HCT116 (cell line): ENCODE measurements at regions not wholly inside any gene's neighbourhood (a gene's known extent, or its start where the extent isn't known, plus 50 kb on each side); places are given as distances from the start of the nearest gene placed in this dataset.

Experiments used
- ATAC-seq: fragments of 200-7000 bp; cut with Tn5 transposase; 2 replicates; pipeline ENCODE4 v1.9.1; 2020; ENCODE audit warnings: mild to moderate bottlenecking, moderate library complexity
- BruUV-seq: library from RNA; stranded (reverse); fragments of 400-500 nt; replicated peaks from 2 replicates; lab custom pipeline; 2021; lab: Mats Ljungman, UMichigan
- CTCF ChIA-PET: fragments of 300-600 bp; sonication (Branson Sonifier 250); formaldehyde crosslinking; loops from one replicate; lab custom pipeline; 2021; ENCODE audit warnings: antibody characterized with exemption; lab: Charles Lee
- POLR2A ChIA-PET: fragments of 300-600, 350-600 bp; sonication (Branson Sonifier 250); formaldehyde crosslinking; loops from one replicate; lab custom pipeline; 2021; ENCODE audit warnings: antibody characterized with exemption; lab: Charles Lee
- RAD21 ChIA-PET, 2 experiments: fragments of 300-600 bp; sonication (Branson Sonifier 250); formaldehyde crosslinking; loops; one replicate each; lab custom pipeline; 2023; ENCODE audit warnings: low total read pairs in 2 of 2; ENCODE audit not compliant: uncharacterized antibody in 2 of 2, unreplicated experiment in 2 of 2, low non-redundant PET in 1 of 2; lab: Charles Lee
- DNase-seq: peaks from one replicate; pipeline ENCODE4 v3.0.0-alpha.2; 2010; ENCODE audit warnings: low read depth, low spot score
- H2AFZ ChIP-seq: fragments of 200-600 bp; shearing (Covaris generic), sonication (generic); 2 replicates; pipeline ENCODE4 v1.6.1; 2017; ENCODE audit warnings: low read depth, mixed run types, mixed read lengths, antibody characterized with exemption, low read length; ENCODE audit not compliant: poor library complexity, severe bottlenecking
- H3K27ac ChIP-seq: 2 replicates; pipeline ENCODE4 v1.5.1; 2012; ENCODE audit warnings: low read depth, low read length
- H3K27me3 ChIP-seq: fragments of 200-600 bp; sonication (generic); 2 replicates; pipeline ENCODE4 v1.6.1; 2016; ENCODE audit warnings: mixed run types, low read length, mixed read lengths; ENCODE audit not compliant: insufficient read depth
- H3K36me3 ChIP-seq, 2 experiments: fragments of 200-500 bp in 1 of 2; fragments of 200-600 bp in 1 of 2; sonication (Bioruptor generic) in 1 of 2; sonication (generic) in 1 of 2; 2 replicates each; pipeline versions ENCODE4 v1.5.1 to v1.6.1; 2014 to 2016; ENCODE audit warnings: low read length in 2 of 2, inconsistent platforms in 1 of 2, mixed read lengths in 1 of 2, mixed run types in 1 of 2; ENCODE audit not compliant: insufficient read depth in 2 of 2, control insufficient read depth in 1 of 2
- H3K4me1 ChIP-seq, 2 experiments: fragments of 200-600 bp in 1 of 2; sonication (generic) in 1 of 2; 2 replicates each; pipeline versions ENCODE4 v1.5.1 to v1.6.1; 2012 to 2017; ENCODE audit warnings: low read length in 2 of 2, inconsistent platforms in 1 of 2, mild to moderate bottlenecking in 1 of 2, mixed read lengths in 1 of 2, mixed run types in 1 of 2, moderate library complexity in 1 of 2; ENCODE audit not compliant: insufficient read depth in 2 of 2, control insufficient read depth in 1 of 2
- H3K4me2 ChIP-seq: fragments of 200-600 bp; sonication (generic); 2 replicates; pipeline ENCODE4 v1.6.1; 2017; ENCODE audit warnings: mixed run types, low read length, mixed read lengths
- H3K4me3 ChIP-seq, 2 experiments: fragments of 200-600 bp in 1 of 2; sonication (generic) in 1 of 2; replicated peaks in 1 of 2; 2 replicates each; pipeline ENCODE4 v1.5.1; 2011 to 2016; ENCODE audit warnings: low read length in 2 of 2, control low read depth in 1 of 2, low read depth in 1 of 2, mild to moderate bottlenecking in 1 of 2, mixed read lengths in 1 of 2, mixed run types in 1 of 2
- H3K79me2 ChIP-seq: fragments of 200-600 bp; sonication (generic); 2 replicates; pipeline ENCODE4 v1.6.1; 2017; ENCODE audit warnings: mild to moderate bottlenecking, mixed run types, low read length, moderate library complexity, mixed read lengths; ENCODE audit not compliant: insufficient read depth
- H3K9ac ChIP-seq: fragments of 200-600 bp; sonication (generic); 2 replicates; pipeline ENCODE4 v1.6.1; 2016; ENCODE audit warnings: low read length, mixed read lengths
- H3K9me2 ChIP-seq: fragments of 200-600 bp; sonication (generic), shearing (Covaris generic); 2 replicates; pipeline ENCODE4 v1.6.1; 2017; ENCODE audit warnings: mixed run types, mild to moderate bottlenecking, moderate library complexity; ENCODE audit not compliant: insufficient read depth
- H3K9me3 ChIP-seq, 2 experiments: fragments of 200-500 bp in 1 of 2; fragments of 200-600 bp in 1 of 2; sonication (Bioruptor generic) in 1 of 2; sonication (generic) in 1 of 2; 2 replicates each; pipeline ENCODE4 v1.6.1; 2014 to 2017; ENCODE audit warnings: low read length in 2 of 2, mixed read lengths in 2 of 2, inconsistent platforms in 1 of 2, low read depth in 1 of 2, mild to moderate bottlenecking in 1 of 2, mixed run types in 1 of 2, moderate library complexity in 1 of 2; ENCODE audit not compliant: control insufficient read depth in 1 of 2, insufficient read depth in 1 of 2
- H4K20me1 ChIP-seq: fragments of 200-600 bp; sonication (generic), shearing (Covaris generic); 2 replicates; pipeline ENCODE4 v1.6.1; 2017; ENCODE audit warnings: mixed run types, mild to moderate bottlenecking, moderate library complexity; ENCODE audit not compliant: insufficient read depth
- CBX3 ChIP-seq: IDR thresholded peaks from 2 replicates; pipeline ENCODE4 v1.6.1; 2012; ENCODE audit warnings: low read depth
- EGR1 ChIP-seq: IDR thresholded peaks from 2 replicates; pipeline ENCODE4 v1.6.1; 2012; ENCODE audit warnings: low read depth
- EZH2 ChIP-seq: fragments of 200-600 bp; sonication (generic); IDR thresholded peaks from 2 replicates; pipeline ENCODE4 v1.6.1; 2017; ENCODE audit warnings: antibody characterized with exemption, mixed run types
- EZH2phosphoT487 ChIP-seq: fragments of 200-600 bp; IDR thresholded peaks from 2 replicates; pipeline ENCODE4 v1.6.1; 2018; ENCODE audit warnings: antibody characterized with exemption, borderline replicate concordance
- FOSL1 ChIP-seq: IDR thresholded peaks from 2 replicates; pipeline ENCODE4 v1.6.1; 2012; ENCODE audit warnings: low read depth
- JUND ChIP-seq: IDR thresholded peaks from 2 replicates; pipeline ENCODE4 v1.6.1; 2012
- POLR2AphosphoS5 ChIP-seq: IDR thresholded peaks from 2 replicates; pipeline ENCODE4 v1.6.1; 2011; ENCODE audit warnings: mild to moderate bottlenecking, low read depth, low read length, moderate library complexity
- SP1 ChIP-seq: IDR thresholded peaks from 2 replicates; pipeline ENCODE4 v1.6.1; 2012; ENCODE audit warnings: low read depth
- TCF7L2 ChIP-seq: IDR thresholded peaks from 2 replicates; pipeline ENCODE4 v1.7.0; 2011; ENCODE audit warnings: borderline replicate concordance, inconsistent platforms; ENCODE audit not compliant: insufficient read depth, insufficient read length; ENCODE audit errors: extremely low read depth
- ZBTB33 ChIP-seq: IDR thresholded peaks from 2 replicates; pipeline ENCODE4 v1.6.1; 2011; ENCODE audit warnings: mild to moderate bottlenecking, low read length, moderate library complexity; ENCODE audit not compliant: insufficient replicate concordance; ENCODE audit errors: extremely low read depth
- ZFX ChIP-seq: fragments of 450-650 bp; IDR thresholded peaks from 2 replicates; pipeline ENCODE4 v1.6.1; 2017
- intact Hi-C: fragments of 100-400 bp; cut with micrococcal nuclease; formaldehyde crosslinking; loops from 2 replicates; pipeline ENCODE4 v1.10.0; 2022
- TF ChIP-seq, protein P1 (sequence below): IDR thresholded peaks from 2 replicates; pipeline ENCODE4 v1.6.1; 2012

GRCh38 chr5:7131680-7132079 lies 264.3 kb upstream of the ADCY2 start:
- H3K36me3 ChIP-seq, result no peaks in the 10 kb centered on the region
- no peak overlapping the region for H2AFZ ChIP-seq
- POLR2A ChIA-PET, result no interaction called here
- no peak overlapping the region for H3K4me2 ChIP-seq
- no peak for TF ChIP-seq EGR1
- TF ChIP-seq CBX3, result no peak
- no peak for TF ChIP-seq SP1
- no peak for TF ChIP-seq JUND
- no peak for TF ChIP-seq TCF7L2
- TF ChIP-seq, protein P1, sequence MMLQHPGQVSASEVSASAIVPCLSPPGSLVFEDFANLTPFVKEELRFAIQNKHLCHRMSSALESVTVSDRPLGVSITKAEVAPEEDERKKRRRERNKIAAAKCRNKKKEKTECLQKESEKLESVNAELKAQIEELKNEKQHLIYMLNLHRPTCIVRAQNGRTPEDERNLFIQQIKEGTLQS, result no peak
- TF ChIP-seq EZH2, result no peak
- no peak for TF ChIP-seq ZFX
- TF ChIP-seq, all 23 proteins: peak for 0
- no peak for ATAC-seq
- Histone ChIP-seq H3K9me2 (no peaks in the 10 kb centered on the region), H3K27me3 (no peaks in the 10 kb centered on the region), H3K4me1 (no peaks in the 10 kb centered on the region), H4K20me1 (no peaks in the 10 kb centered on the region), H3K4me3 (no peak overlapping the region), H3K79me2 (no peaks in the 10 kb centered on the region), H3K9ac (no peak overlapping the region), H3K27ac (no peak overlapping the region), H3K9me3 (peaks cover 0 to 19% of the 10 kb centered on the region in 2 experiments; a peak in 2 of 4 replicates)
- ChIA-PET RAD21 (no interaction called here), CTCF (no interaction called here)
- BruUV-seq, result no TSS peak
- DNase-seq, result no peak
- intact Hi-C loops, result no loop called here

DNA sequence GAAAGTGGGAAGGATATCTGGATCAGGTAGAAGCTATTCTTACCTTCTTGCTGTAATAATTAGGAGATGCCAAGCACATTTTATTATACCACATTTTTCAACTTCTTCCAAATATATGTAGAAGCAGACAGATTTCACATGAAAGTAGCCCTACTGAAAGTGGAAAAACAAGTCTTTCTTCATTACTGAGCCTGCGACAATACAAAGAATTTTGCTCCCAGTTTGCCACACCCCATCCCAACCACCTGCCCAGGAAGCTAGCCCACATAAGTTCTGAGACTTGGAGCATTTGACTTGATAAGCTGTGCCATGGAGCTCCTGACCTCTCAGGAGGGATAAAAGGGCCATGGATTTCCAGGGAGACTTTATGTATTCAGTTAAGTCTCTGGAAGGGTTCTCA lies 249.1 kb upstream of the ADCY2 start:
- POLR2A ChIA-PET, result no interaction called here
- no peak for DNase-seq

More for the DNA sequence above, 249.1 kb upstream of the ADCY2 start:
- Histone ChIP-seq H3K4me2 (no peak overlapping the region), H3K36me3 (no peaks in the 10 kb centered on the region), H3K4me3 (no peak overlapping the region), H3K27ac (no peak overlapping the region), H3K4me1 (no peaks in the 10 kb centered on the region), H3K79me2 (no peaks in the 10 kb centered on the region), H3K9me3 (peaks cover 0 to 16% of the 10 kb centered on the region in 2 experiments; a peak in 2 of 4 replicates), H3K9ac (no peak overlapping the region), H4K20me1 (no peaks in the 10 kb centered on the region), H3K27me3 (no peaks in the 10 kb centered on the region), H2AFZ (no peak overlapping the region), H3K9me2 (no peaks in the 10 kb centered on the region)
- RAD21 ChIA-PET, result no interaction called here
- CTCF ChIA-PET, result no interaction called here
- no peak for TF ChIP-seq JUND
- no peak for TF ChIP-seq ZBTB33
- TF ChIP-seq POLR2AphosphoS5, result no peak
- no peak for TF ChIP-seq EZH2phosphoT487
- TF ChIP-seq SP1, result no peak
- TF ChIP-seq FOSL1, result no peak
- TF ChIP-seq CBX3, result no peak
- BruUV-seq, result no TSS peak
- no peak for ATAC-seq
- intact Hi-C loops, result no loop called here
